ENCODE measurements at regions not wholly inside any gene's neighbourhood (a gene's known extent, or its start where the extent isn't known, plus 50 kb on each side); places are given as distances from the start of the nearest gene placed in this dataset.
A peak's percentile ranks its signal among the peaks of the same experiment; 100 is the strongest.

GRCh38 chr9:118326326-118326725 is 622.1 kb downstream of the TLR4 start:
- ATAC-seq (no peak), DNase-seq (ENCODE audit: low spot score) (no peak)
- H3K4me3 Mint-ChIP-seq: no peak overlapping the region
- no peaks in the 10 kb centered on the region for H3K27me3 Mint-ChIP-seq (ENCODE audit: low read depth)
- no peak for TF ChIP-seq ZNF671 (CRISPR knock-in tag; IDR thresholded peaks at IDR 0.05)
- TF ChIP-seq ZNF396 (CRISPR knock-in tag; IDR thresholded peaks at IDR 0.05; ENCODE audit: borderline replicate concordance): no peak
- TF ChIP-seq GRHL2 (CRISPR knock-in tag; IDR thresholded peaks at IDR 0.05; ENCODE audit: insufficient replicate concordance, severe bottlenecking): no peak
- TF ChIP-seq ZNF423 (CRISPR knock-in tag; IDR thresholded peaks at IDR 0.05): no peak
- no peak for TF ChIP-seq EMX1 (CRISPR knock-in tag; IDR thresholded peaks at IDR 0.05)
- TF ChIP-seq IRF2 (CRISPR knock-in tag; IDR thresholded peaks at IDR 0.05; ENCODE audit: borderline replicate concordance, low read depth): no peak
- no peak for TF ChIP-seq CBFB (CRISPR knock-in tag; IDR thresholded peaks at IDR 0.05; ENCODE audit: low read depth)
- TF ChIP-seq RELA (CRISPR knock-in tag; IDR thresholded peaks at IDR 0.05; ENCODE audit: borderline replicate concordance): no peak
- no peak for TF ChIP-seq CREM (CRISPR knock-in tag; IDR thresholded peaks at IDR 0.05)
- TF ChIP-seq ZNF532 (CRISPR knock-in tag; IDR thresholded peaks at IDR 0.05; ENCODE audit: borderline replicate concordance): no peak
- no peak for TF ChIP-seq MYBL2 (CRISPR knock-in tag; IDR thresholded peaks at IDR 0.05)
- POLR2A ChIA-PET: no interaction called here
- H3K27ac Mint-ChIP-seq: no peak overlapping the region
- peaks cover 30% of the 10 kb centered on the region for H3K4me1 Mint-ChIP-seq
- H3K9me3 Mint-ChIP-seq: peaks cover 10% of the 10 kb centered on the region
- CTCF ChIA-PET: no interaction called here
- no peaks in the 10 kb centered on the region for H3K36me3 Mint-ChIP-seq

GRCh38 chr9:118330191-118330986 is 626.2 kb downstream of the TLR4 start:
- POLR2A ChIA-PET: no interaction called here
- Mint-ChIP-seq H3K27ac (0 out of 2 replicates have a peak overlapping the region, but pooled peaks have one; percentile 13), H3K9me3 (peaks cover 6% of the 10 kb centered on the region), H3K36me3 (no peaks in the 10 kb centered on the region), H3K27me3 (ENCODE audit: low read depth) (no peaks in the 10 kb centered on the region), H3K4me3 (no peak overlapping the region), H3K4me1 (peaks cover 15% of the 10 kb centered on the region)
- DNase-seq (ENCODE audit: low spot score) (peak; percentile 32), ATAC-seq (peak; percentile 92)
- CTCF ChIA-PET: no interaction called here
- no peak for TF ChIP-seq ZNF416 (CRISPR knock-in tag; IDR thresholded peaks at IDR 0.05)
- TF ChIP-seq CREB1 (CRISPR knock-in tag; IDR thresholded peaks at IDR 0.05): no peak
- no peak for TF ChIP-seq FOXP4 (CRISPR knock-in tag; IDR thresholded peaks at IDR 0.05)
- TF ChIP-seq ETV6 (CRISPR knock-in tag; IDR thresholded peaks at IDR 0.05): no peak
- TF ChIP-seq STAT6 (CRISPR knock-in tag; conservative IDR thresholded peaks at IDR 0.05; ENCODE audit: low read depth): no peak
- no peak for TF ChIP-seq AR (CRISPR knock-in tag; IDR thresholded peaks at IDR 0.05)

Measured in WTC11 (cell line).